AG04450 (cell line): ENCODE measurements at regions not wholly inside any gene's neighbourhood (a gene's known extent, or its start where the extent isn't known, plus 50 kb on each side); places are given as distances from the start of the nearest gene placed in this dataset.

Experiments used
- CTCF ChIA-PET: fragments of 300-600, 350-600 bp; formaldehyde crosslinking; extraction: SDS; loops from one replicate; lab custom pipeline; 2022; ENCODE audit warnings: antibody characterized with exemption, inconsistent platforms; lab: Charles Lee
- POLR2A ChIA-PET: fragments of 350-600 bp; formaldehyde crosslinking; extraction: SDS; loops from one replicate; lab custom pipeline; 2021; ENCODE audit warnings: antibody characterized with exemption, inconsistent platforms; lab: Yijun Ruan, JAX
- DNase-seq: peaks from one replicate; pipeline ENCODE4 v3.0.0-alpha.2; 2011; ENCODE audit warnings: low read depth, low spot score
- H3K27ac ChIP-seq: one replicate; pipeline ENCODE4 v1.5.1; 2012; ENCODE audit warnings: low read depth, low read length, control low read depth
- H3K27me3 ChIP-seq: one replicate; pipeline ENCODE4 v1.6.0; 2012; ENCODE audit warnings: low read length; ENCODE audit not compliant: control insufficient read depth, insufficient read depth
- H3K4me3 ChIP-seq: 2 replicates; pipeline ENCODE4 v1.5.1; 2011; ENCODE audit warnings: mild to moderate bottlenecking, low read depth, low read length, control low read depth
- H3K9me3 ChIP-seq: 2 replicates; pipeline ENCODE4 v1.5.1; 2012; ENCODE audit warnings: low read length; ENCODE audit not compliant: control insufficient read depth, insufficient read depth
- CTCF ChIP-seq: IDR thresholded peaks from 2 replicates; pipeline ENCODE4 v1.5.1; 2011; ENCODE audit warnings: low read depth, low read length, control low read depth, inconsistent platforms

- no peak for TF ChIP-seq CTCF
- H3K27ac ChIP-seq: no peak overlapping the region
- H3K27me3 ChIP-seq: no peaks in the 10 kb centered on the region
- CTCF ChIA-PET: no interaction called here
- POLR2A ChIA-PET: no interaction called here
- no peaks in the 10 kb centered on the region for H3K9me3 ChIP-seq
- no peak for DNase-seq
- no peak overlapping the region for H3K4me3 ChIP-seq
These were observed 126.3 kb upstream of the CEP162 start for GRCh38 chr6:84353459-84354423.

- ChIA-PET CTCF (no interaction called here), POLR2A (no interaction called here)
- Histone ChIP-seq H3K27ac (no peak overlapping the region), H3K27me3 (no peaks in the 10 kb centered on the region), H3K9me3 (no peaks in the 10 kb centered on the region), H3K4me3 (no peak overlapping the region)
- TF ChIP-seq CTCF: no peak
- no peak for DNase-seq
These were observed 123.0 kb upstream of the CEP162 start for GRCh38 chr6:84350397-84350796.

GRCh38 chr6:84349542-84349941 is 122.1 kb upstream of the CEP162 start:
- TF ChIP-seq CTCF: no peak
- ChIA-PET POLR2A (no interaction called here), CTCF (no interaction called here)
- Histone ChIP-seq H3K27me3 (no peaks in the 10 kb centered on the region), H3K4me3 (no peak overlapping the region), H3K27ac (no peak overlapping the region), H3K9me3 (no peaks in the 10 kb centered on the region)
- no peak for DNase-seq

- no peaks in the 10 kb centered on the region for H3K9me3 ChIP-seq
- no peak overlapping the region for H3K27ac ChIP-seq
- no peaks in the 10 kb centered on the region for H3K27me3 ChIP-seq
- POLR2A ChIA-PET: no interaction called here
- no peak overlapping the region for H3K4me3 ChIP-seq
- CTCF ChIA-PET: no interaction called here
- no peak for DNase-seq
- no peak for TF ChIP-seq CTCF
These were observed 121.4 kb upstream of the CEP162 start for GRCh38 chr6:84348801-84349200.

DNA sequence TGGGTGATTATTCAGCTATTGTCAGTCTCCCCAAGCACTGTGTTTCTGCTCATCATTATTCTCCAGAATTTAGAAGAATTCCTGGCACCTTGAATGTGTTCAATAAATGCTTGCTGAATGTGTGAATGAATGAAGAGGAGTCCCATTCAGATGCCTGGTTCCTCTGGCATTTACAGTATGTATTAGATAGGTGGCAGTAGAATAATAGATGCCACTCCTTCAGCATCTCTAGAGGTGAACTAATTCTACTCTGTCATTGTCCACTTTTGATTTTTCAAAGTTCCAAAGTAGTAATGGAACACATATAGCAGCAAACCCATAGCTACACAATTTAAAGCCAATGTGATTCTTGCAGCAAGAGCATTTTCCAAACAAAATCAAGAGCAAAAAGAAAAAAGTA is 118.9 kb upstream of the CEP162 start:
- H3K9me3 ChIP-seq: no peaks in the 10 kb centered on the region
- no peak overlapping the region for H3K27ac ChIP-seq
- ChIA-PET POLR2A (no interaction called here), CTCF (no interaction called here)
- no peak overlapping the region for H3K4me3 ChIP-seq
- H3K27me3 ChIP-seq: no peaks in the 10 kb centered on the region
- TF ChIP-seq CTCF: peak; percentile 7; the same call in 1 of the 2 replicates
- no peak for DNase-seq
